Neural progenitor cell (in vitro differentiated cells): ENCODE measurements at regions not wholly inside any gene's neighbourhood (a gene's known extent, or its start where the extent isn't known, plus 50 kb on each side); places are given as distances from the start of the nearest gene placed in this dataset.

ENCODE experiments used
- EZH2phosphoT487 ChIP-seq: fragments of 200-600 bp; sonication (generic); IDR thresholded peaks from 2 replicates; pipeline ENCODE4 v1.6.1; 2017; ENCODE audit warnings: antibody characterized with exemption
- TF ChIP-seq, protein P1 (sequence below): fragments of 200-600 bp; sonication (generic); IDR thresholded peaks from 2 replicates; pipeline ENCODE4 v1.5.1; 2017; ENCODE audit warnings: antibody characterized with exemption, mild to moderate bottlenecking

DNA sequence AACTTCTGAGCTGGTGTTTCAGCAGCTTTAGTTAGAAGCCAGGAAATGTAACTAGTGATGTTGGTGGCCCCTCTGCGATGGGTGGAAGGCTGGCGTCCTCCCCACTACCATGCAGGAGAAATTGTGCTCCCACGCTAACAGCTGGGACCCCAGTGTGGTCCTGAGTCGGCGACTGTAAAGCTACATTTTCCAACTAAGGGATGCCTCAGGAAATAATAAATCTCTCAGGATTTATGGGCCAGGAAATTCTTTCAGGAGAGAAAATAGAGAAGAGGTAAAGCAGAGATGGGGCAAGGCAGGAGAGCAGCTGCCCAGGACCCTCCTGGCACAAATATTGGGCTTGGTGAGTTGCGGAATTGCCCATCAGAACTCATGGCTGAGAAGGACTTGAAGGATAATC is 186.9 kb downstream of the OPA1 start:
- TF ChIP-seq, protein P1, sequence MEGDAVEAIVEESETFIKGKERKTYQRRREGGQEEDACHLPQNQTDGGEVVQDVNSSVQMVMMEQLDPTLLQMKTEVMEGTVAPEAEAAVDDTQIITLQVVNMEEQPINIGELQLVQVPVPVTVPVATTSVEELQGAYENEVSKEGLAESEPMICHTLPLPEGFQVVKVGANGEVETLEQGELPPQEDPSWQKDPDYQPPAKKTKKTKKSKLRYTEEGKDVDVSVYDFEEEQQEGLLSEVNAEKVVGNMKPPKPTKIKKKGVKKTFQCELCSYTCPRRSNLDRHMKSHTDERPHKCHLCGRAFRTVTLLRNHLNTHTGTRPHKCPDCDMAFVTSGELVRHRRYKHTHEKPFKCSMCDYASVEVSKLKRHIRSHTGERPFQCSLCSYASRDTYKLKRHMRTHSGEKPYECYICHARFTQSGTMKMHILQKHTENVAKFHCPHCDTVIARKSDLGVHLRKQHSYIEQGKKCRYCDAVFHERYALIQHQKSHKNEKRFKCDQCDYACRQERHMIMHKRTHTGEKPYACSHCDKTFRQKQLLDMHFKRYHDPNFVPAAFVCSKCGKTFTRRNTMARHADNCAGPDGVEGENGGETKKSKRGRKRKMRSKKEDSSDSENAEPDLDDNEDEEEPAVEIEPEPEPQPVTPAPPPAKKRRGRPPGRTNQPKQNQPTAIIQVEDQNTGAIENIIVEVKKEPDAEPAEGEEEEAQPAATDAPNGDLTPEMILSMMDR, result no peak
- TF ChIP-seq EZH2phosphoT487, result no peak
